NCI-H774 (cell line): ENCODE measurements at regions not wholly inside any gene's neighbourhood (a gene's known extent, or its start where the extent isn't known, plus 50 kb on each side); places are given as distances from the start of the nearest gene placed in this dataset.
"Not testable (repeated sequence)": the region's sequence is repeated elsewhere in the genome, so short reads cannot be mapped to it uniquely, and the experiment has no call there.

ENCODE experiments used
- DNase-seq: peaks from one replicate; lab custom pipeline; 2025; lab: John Stamatoyannopoulos, UW

GRCh38 chr13:18993884-18994660, 187.6 kb downstream of the TUBA3C start:
- DNase-seq, result no peak

- DNase-seq, result no peak
Measured at GRCh38 chr13:18992791-18993190, 188.8 kb downstream of the TUBA3C start.

- DNase-seq, result no peak
Measured at GRCh38 chr13:18991060-18991459, 190.6 kb downstream of the TUBA3C start.

GRCh38 chr13:18978447-18978846, 203.2 kb downstream of the TUBA3C start:
- peak; percentile 1 for DNase-seq

GRCh38 chr13:18977857-18978256, 203.8 kb downstream of the TUBA3C start:
- DNase-seq, result no peak

- no peak for DNase-seq
Measured at GRCh38 chr13:18971576-18972219, 209.9 kb downstream of the TUBA3C start.

- DNase-seq, result no peak
Measured at GRCh38 chr13:18965347-18965855, 216.2 kb downstream of the TUBA3C start.

- no peak for DNase-seq
Measured at GRCh38 chr13:18964942-18965341, 216.7 kb downstream of the TUBA3C start.

- not testable (repeated sequence) for DNase-seq
Measured at GRCh38 chr13:18963684-18964083, 217.9 kb downstream of the TUBA3C start.

- no peak for DNase-seq
Measured at GRCh38 chr13:18962168-18962734, 219.4 kb downstream of the TUBA3C start.

- no peak for DNase-seq
Measured at GRCh38 chr13:18961383-18962117, 220.1 kb downstream of the TUBA3C start.

GRCh38 chr13:18960637-18961227, 220.9 kb downstream of the TUBA3C start:
- DNase-seq, result no peak

- DNase-seq, result no peak
Measured at GRCh38 chr13:18959996-18960395, 221.6 kb downstream of the TUBA3C start.

GRCh38 chr13:18959229-18959628, 222.4 kb downstream of the TUBA3C start:
- DNase-seq, result no peak

GRCh38 chr13:18956473-18957078, 225.0 kb downstream of the TUBA3C start:
- DNase-seq, result no peak

GRCh38 chr13:18954254-18954653, 227.4 kb downstream of the TUBA3C start:
- DNase-seq, result no peak

GRCh38 chr13:18953139-18953930, 228.3 kb downstream of the TUBA3C start:
- DNase-seq, result no peak

- no peak for DNase-seq
Measured at GRCh38 chr13:18952225-18953016, 229.2 kb downstream of the TUBA3C start.

- DNase-seq, result no peak
Measured at GRCh38 chr13:18951412-18951811, 230.2 kb downstream of the TUBA3C start.

- no peak for DNase-seq
Measured at GRCh38 chr13:18949970-18950369, 231.7 kb downstream of the TUBA3C start.
